Fibroblast of mammary gland (primary cell): ENCODE measurements at regions not wholly inside any gene's neighbourhood (a gene's known extent, or its start where the extent isn't known, plus 50 kb on each side); places are given as distances from the start of the nearest gene placed in this dataset.

ENCODE experiments used
- DNase-seq: peaks from one replicate; pipeline ENCODE4 v3.0.0-alpha.2; 2010; ENCODE audit warnings: low read depth
- H3K4me3 ChIP-seq: 2 replicates; pipeline ENCODE4 v1.5.1; 2011; ENCODE audit warnings: low read depth, mild to moderate bottlenecking, low read length, moderate library complexity; ENCODE audit not compliant: control insufficient read depth
- CTCF ChIP-seq: conservative IDR thresholded peaks from 2 replicates; pipeline ENCODE4 v1.5.1; 2011; ENCODE audit warnings: low read depth, low read length, inconsistent platforms; ENCODE audit not compliant: control insufficient read depth, insufficient read depth

GRCh38 chr18:54765636-54766375 lies 62.5 kb upstream of the RAB27B start:
- no peak overlapping the region for H3K4me3 ChIP-seq
- TF ChIP-seq CTCF, result no peak
- no peak for DNase-seq

GRCh38 chr18:54766634-54767033 lies 61.6 kb upstream of the RAB27B start:
- peak; percentile 51 for DNase-seq
- no peak for TF ChIP-seq CTCF
- no peak overlapping the region for H3K4me3 ChIP-seq

- no peak for TF ChIP-seq CTCF
- H3K4me3 ChIP-seq, result no peak overlapping the region
- DNase-seq, result no peak
These were observed 61.2 kb upstream of the RAB27B start for GRCh38 chr18:54767098-54767497.

GRCh38 chr18:54769526-54770464 lies 58.5 kb upstream of the RAB27B start:
- no peak for TF ChIP-seq CTCF
- DNase-seq, result no peak
- no peak overlapping the region for H3K4me3 ChIP-seq

- peak; percentile 21 for DNase-seq
- TF ChIP-seq CTCF, result no peak
- no peak overlapping the region for H3K4me3 ChIP-seq
These were observed 56.2 kb upstream of the RAB27B start for GRCh38 chr18:54772056-54772455.

GRCh38 chr18:54774423-54774822 lies 53.9 kb upstream of the RAB27B start:
- no peak for TF ChIP-seq CTCF
- DNase-seq, result peak; percentile 37
- H3K4me3 ChIP-seq, result no peak overlapping the region
